ENCODE measurements at regions not wholly inside any gene's neighbourhood (a gene's known extent, or its start where the extent isn't known, plus 50 kb on each side); places are given as distances from the start of the nearest gene placed in this dataset.

- no peak for DNase-seq
These were observed 292.2 kb upstream of the NPVF start for GRCh38 chr7:25520516-25520915.

GRCh38 chr7:25521236-25521635 lies 292.9 kb upstream of the NPVF start:
- DNase-seq = no peak

GRCh38 chr7:25522727-25523126 lies 294.4 kb upstream of the NPVF start:
- no peak for DNase-seq

GRCh38 chr7:25527665-25528170 lies 299.4 kb upstream of the NPVF start:
- no peak for DNase-seq

- no peak for DNase-seq
These were observed 301.0 kb upstream of the NPVF start for GRCh38 chr7:25529320-25529719.

- DNase-seq = no peak
These were observed 308.6 kb upstream of the NPVF start for GRCh38 chr7:25536851-25537250.

GRCh38 chr7:25537662-25538375 lies 309.5 kb upstream of the NPVF start:
- DNase-seq = no peak

- no peak for DNase-seq
These were observed 313.0 kb upstream of the NPVF start for GRCh38 chr7:25541094-25541821.

GRCh38 chr7:25541877-25542276 lies 313.6 kb upstream of the NPVF start:
- DNase-seq = no peak

GRCh38 chr7:25543210-25543609 lies 314.9 kb upstream of the NPVF start:
- DNase-seq = no peak

- DNase-seq = no peak
These were observed 315.5 kb upstream of the NPVF start for GRCh38 chr7:25543798-25544197.

- DNase-seq = no peak
These were observed 316.0 kb upstream of the NPVF start for GRCh38 chr7:25544254-25544653.

GRCh38 chr7:25545124-25546008 lies 317.1 kb upstream of the NPVF start:
- no peak for DNase-seq

GRCh38 chr7:25546306-25546705 lies 318.0 kb upstream of the NPVF start:
- no peak for DNase-seq

- DNase-seq = no peak
These were observed 321.1 kb upstream of the NPVF start for GRCh38 chr7:25549271-25549921.

GRCh38 chr7:25550149-25550548 lies 321.9 kb upstream of the NPVF start:
- no peak for DNase-seq

GRCh38 chr7:25552998-25553397 lies 324.7 kb upstream of the NPVF start:
- DNase-seq = no peak

- DNase-seq = no peak
These were observed 325.4 kb upstream of the NPVF start for GRCh38 chr7:25553580-25554291.

- no peak for DNase-seq
These were observed 329.2 kb upstream of the NPVF start for GRCh38 chr7:25557379-25557917.

GRCh38 chr7:25557930-25558329 lies 329.6 kb upstream of the NPVF start:
- DNase-seq = no peak

- DNase-seq = no peak
These were observed 330.3 kb upstream of the NPVF start for GRCh38 chr7:25558605-25559004.
